ENCODE measurements at regions not wholly inside any gene's neighbourhood (a gene's known extent, or its start where the extent isn't known, plus 50 kb on each side); places are given as distances from the start of the nearest gene placed in this dataset.

GRCh38 chr3:177318559-177318958 is 121.3 kb upstream of the TBL1XR1 start:
- intact Hi-C loops (cut with micrococcal nuclease; ENCODE audit: unreplicated experiment): no loop called here
- Mint-ChIP-seq H3K27me3 (ENCODE audit: unreplicated experiment) (no peaks in the 10 kb centered on the region), H3K4me1 (ENCODE audit: low read depth, unreplicated experiment) (peaks cover 11% of the 10 kb centered on the region), H3K4me3 (ENCODE audit: low read depth, unreplicated experiment) (no peak overlapping the region), H3K27ac (ENCODE audit: unreplicated experiment) (no peak overlapping the region), H3K36me3 (ENCODE audit: insufficient read depth, unreplicated experiment) (no peaks in the 10 kb centered on the region), H3K9me3 (ENCODE audit: low read depth, unreplicated experiment) (peaks cover 2% of the 10 kb centered on the region)
- no peak for TF ChIP-seq CTCF (IDR thresholded peaks at IDR 0.05; ENCODE audit: unreplicated experiment)
- CTCF ChIA-PET: no interaction called here
- DNase-seq: no peak
- BruUV-seq (replicated peaks): no TSS peak

- Mint-ChIP-seq H3K27me3 (ENCODE audit: unreplicated experiment) (no peaks in the 10 kb centered on the region), H3K4me1 (ENCODE audit: low read depth, unreplicated experiment) (peaks cover 11% of the 10 kb centered on the region), H3K9me3 (ENCODE audit: low read depth, unreplicated experiment) (peaks cover 2% of the 10 kb centered on the region), H3K36me3 (ENCODE audit: insufficient read depth, unreplicated experiment) (no peaks in the 10 kb centered on the region), H3K4me3 (ENCODE audit: low read depth, unreplicated experiment) (no peak overlapping the region), H3K27ac (ENCODE audit: unreplicated experiment) (peak overlapping the region; percentile 21)
- BruUV-seq (replicated peaks): no TSS peak
- intact Hi-C loops (cut with micrococcal nuclease; ENCODE audit: unreplicated experiment): no loop called here
- TF ChIP-seq CTCF (IDR thresholded peaks at IDR 0.05; ENCODE audit: unreplicated experiment): no peak
- CTCF ChIA-PET: no interaction called here
- DNase-seq: no peak
Observed at GRCh38 chr3:177320765-177321247, 123.5 kb upstream of the TBL1XR1 start.

- CTCF ChIA-PET: no interaction called here
- intact Hi-C loops (cut with micrococcal nuclease; ENCODE audit: unreplicated experiment): no loop called here
- peaks cover 2% of the 10 kb centered on the region for H3K9me3 Mint-ChIP-seq (ENCODE audit: low read depth, unreplicated experiment)
- H3K27ac Mint-ChIP-seq (ENCODE audit: unreplicated experiment): no peak overlapping the region
- BruUV-seq (replicated peaks): no TSS peak
- peaks cover 11% of the 10 kb centered on the region for H3K4me1 Mint-ChIP-seq (ENCODE audit: low read depth, unreplicated experiment)
- no peak for TF ChIP-seq CTCF (IDR thresholded peaks at IDR 0.05; ENCODE audit: unreplicated experiment)
- DNase-seq: no peak
- no peak overlapping the region for H3K4me3 Mint-ChIP-seq (ENCODE audit: low read depth, unreplicated experiment)
- no peaks in the 10 kb centered on the region for H3K36me3 Mint-ChIP-seq (ENCODE audit: insufficient read depth, unreplicated experiment)
- H3K27me3 Mint-ChIP-seq (ENCODE audit: unreplicated experiment): no peaks in the 10 kb centered on the region
Observed at GRCh38 chr3:177321819-177322218, 124.5 kb upstream of the TBL1XR1 start.

GRCh38 chr3:177322881-177323280 is 125.6 kb upstream of the TBL1XR1 start:
- CTCF ChIA-PET: no interaction called here
- H3K9me3 Mint-ChIP-seq (ENCODE audit: low read depth, unreplicated experiment): peaks cover 2% of the 10 kb centered on the region
- no peak overlapping the region for H3K4me3 Mint-ChIP-seq (ENCODE audit: low read depth, unreplicated experiment)
- no peak for DNase-seq
- peaks cover 11% of the 10 kb centered on the region for H3K4me1 Mint-ChIP-seq (ENCODE audit: low read depth, unreplicated experiment)
- H3K27me3 Mint-ChIP-seq (ENCODE audit: unreplicated experiment): no peaks in the 10 kb centered on the region
- BruUV-seq (replicated peaks): no TSS peak
- intact Hi-C loops (cut with micrococcal nuclease; ENCODE audit: unreplicated experiment): no loop called here
- H3K27ac Mint-ChIP-seq (ENCODE audit: unreplicated experiment): no peak overlapping the region
- H3K36me3 Mint-ChIP-seq (ENCODE audit: insufficient read depth, unreplicated experiment): no peaks in the 10 kb centered on the region
- no peak for TF ChIP-seq CTCF (IDR thresholded peaks at IDR 0.05; ENCODE audit: unreplicated experiment)

Data from Calu3 (cell line).